HepG2 (cell line): ENCODE measurements at regions not wholly inside any gene's neighbourhood (a gene's known extent, or its start where the extent isn't known, plus 50 kb on each side); places are given as distances from the start of the nearest gene placed in this dataset.

ENCODE experiments used
- ATAC-seq: fragments of 200-7000 bp; cut with Tn5 transposase; 3 replicates; pipeline ENCODE4 v1.9.1; 2020; ENCODE audit warnings: mild to moderate bottlenecking, moderate library complexity
- BruUV-seq: library from RNA; stranded (reverse); fragments of 400-500 nt; replicated peaks from 2 replicates; lab custom pipeline; 2021; lab: Mats Ljungman, UMichigan
- CTCF ChIA-PET: fragments of 300-600 bp; formaldehyde crosslinking; extraction: SDS; loops from one replicate; lab custom pipeline; 2021; ENCODE audit warnings: low total read pairs, inconsistent platforms, low intra/inter-chr PET ratio; lab: Yijun Ruan, JAX
- POLR2A ChIA-PET: fragments of 350-600 bp; sonication (Branson Sonifier 250); formaldehyde crosslinking; loops from one replicate; lab custom pipeline; 2020; ENCODE audit warnings: antibody characterized with exemption, inconsistent platforms; lab: Yijun Ruan, JAX
- DNase-seq: peaks from one replicate; pipeline ENCODE4 v3.0.0-alpha.2; 2015; ENCODE audit warnings: low spot score
- FAIRE-seq: peaks from 3 replicates; lab custom pipeline; 2011; peaks lifted over from hg19 to GRCh38; lab: Jason Lieb, UNC
- H2AFZ ChIP-seq: one replicate; pipeline ENCODE4 v1.6.1; 2011; ENCODE audit warnings: low read length, inconsistent platforms
- H3K27ac ChIP-seq: fragments of 300-600 bp; 3 replicates; pipeline ENCODE4 v1.8.0; 2011; ENCODE audit warnings: mixed run types, mild to moderate bottlenecking, mixed read lengths, low read length, inconsistent platforms; ENCODE audit not compliant: insufficient read depth; ENCODE audit errors: extremely low read length
- H3K27me3 ChIP-seq, 2 experiments: fragments of 200-600 bp in 1 of 2; 2 replicates in 1 of 2; 3 replicates in 1 of 2; pipeline versions ENCODE4 v1.6.0 to v1.8.0; 2011; ENCODE audit warnings: low read length in 2 of 2, mild to moderate bottlenecking in 2 of 2, moderate library complexity in 2 of 2, inconsistent platforms in 1 of 2; ENCODE audit not compliant: insufficient read depth in 2 of 2, control insufficient read depth in 1 of 2
- H3K36me3 ChIP-seq, 2 experiments: fragments of 200-600 bp in 1 of 2; replicated peaks in 1 of 2; 2 replicates in 1 of 2; 3 replicates in 1 of 2; pipeline versions ENCODE4 v1.5.1 to v1.8.0; 2011; ENCODE audit warnings: low read length in 2 of 2, inconsistent platforms in 1 of 2; ENCODE audit not compliant: insufficient read depth in 2 of 2, control insufficient read depth in 1 of 2
- H3K4me1 ChIP-seq: 2 replicates; pipeline ENCODE4 v1.5.1; 2012; ENCODE audit warnings: low read length, inconsistent platforms; ENCODE audit not compliant: insufficient read depth
- H3K4me2 ChIP-seq: 2 replicates; pipeline ENCODE4 v1.6.0; 2011; ENCODE audit warnings: low read depth, low read length, inconsistent platforms
- H3K4me3 ChIP-seq, 3 experiments: fragments of 200-600 bp in 1 of 3; sonication (generic), shearing (Covaris generic) in 1 of 3; replicated peaks in 1 of 3; 2 replicates each; pipeline ENCODE4 v1.5.1; 2011 to 2016; ENCODE audit warnings: low read length in 3 of 3, inconsistent platforms in 2 of 3, low read depth in 2 of 3, mild to moderate bottlenecking in 2 of 3, control low read depth in 1 of 3, mixed read lengths in 1 of 3; ENCODE audit not compliant: insufficient read depth in 1 of 3
- H3K79me2 ChIP-seq: one replicate; pipeline ENCODE4 v1.6.1; 2011; ENCODE audit warnings: low read length, inconsistent platforms; ENCODE audit not compliant: insufficient read depth
- H3K9ac ChIP-seq: 2 replicates; pipeline ENCODE4 v1.6.0; 2011; ENCODE audit warnings: mild to moderate bottlenecking, low read depth, low read length, inconsistent platforms; ENCODE audit not compliant: insufficient read depth
- H3K9me3 ChIP-seq: 2 replicates; pipeline ENCODE4 v1.5.1; 2012; ENCODE audit warnings: mild to moderate bottlenecking, low read length
- H4K20me1 ChIP-seq: 2 replicates; pipeline ENCODE4 v1.6.0; 2011; ENCODE audit warnings: inconsistent platforms, mild to moderate bottlenecking, low read length, moderate library complexity; ENCODE audit not compliant: insufficient read depth
- STAG1 ChIP-seq: sonication (generic); formaldehyde crosslinking; IDR thresholded peaks from 2 replicates; pipeline ENCODE4 v1.4.0; 2020; ENCODE audit warnings: missing genetic modification reagents
- SUZ12 ChIP-seq: fragments of 150-350 bp; IDR thresholded peaks from 2 replicates; pipeline ENCODE4 v1.6.1; 2014; ENCODE audit warnings: low read depth, low read length
- WGBS: methylation state at CpG from one replicate; pipeline ENCODE4 v1.1.6; 2017; ENCODE audit warnings: low lambda C conversion rate; 5-methylcytosine and 5-hydroxymethylcytosine counted together
- in situ Hi-C: cut with HindIII; loops from 2 replicates; pipeline ENCODE4 v1.10.0; 2017; ENCODE audit warnings: low pct_unique_long_range_greater_than_20kb; ENCODE audit not compliant: extremely low pct_ligation_motif_present
- intact Hi-C: fragments of 100-400 bp; cut with micrococcal nuclease; formaldehyde crosslinking; loops from one replicate; pipeline ENCODE4 v1.10.0; 2022; ENCODE audit not compliant: unreplicated experiment
- TF ChIP-seq, protein P1 (sequence below), 2 experiments: sonication (generic) in 1 of 2; formaldehyde crosslinking in 1 of 2; IDR thresholded peaks; 2 replicates each; pipeline versions ENCODE4 v1.4.0 to v1.6.1; 2018 to 2020; ENCODE audit warnings: missing genetic modification reagents in 2 of 2, borderline replicate concordance in 1 of 2, low read depth in 1 of 2, mild to moderate bottlenecking in 1 of 2, missing biosample characterization in 1 of 2
- TF ChIP-seq, protein P2 (sequence below): sonication (generic); formaldehyde crosslinking; IDR thresholded peaks from 2 replicates; pipeline ENCODE4 v1.5.0; 2020; ENCODE audit warnings: mild to moderate bottlenecking, missing genetic modification reagents, moderate library complexity

DNA sequence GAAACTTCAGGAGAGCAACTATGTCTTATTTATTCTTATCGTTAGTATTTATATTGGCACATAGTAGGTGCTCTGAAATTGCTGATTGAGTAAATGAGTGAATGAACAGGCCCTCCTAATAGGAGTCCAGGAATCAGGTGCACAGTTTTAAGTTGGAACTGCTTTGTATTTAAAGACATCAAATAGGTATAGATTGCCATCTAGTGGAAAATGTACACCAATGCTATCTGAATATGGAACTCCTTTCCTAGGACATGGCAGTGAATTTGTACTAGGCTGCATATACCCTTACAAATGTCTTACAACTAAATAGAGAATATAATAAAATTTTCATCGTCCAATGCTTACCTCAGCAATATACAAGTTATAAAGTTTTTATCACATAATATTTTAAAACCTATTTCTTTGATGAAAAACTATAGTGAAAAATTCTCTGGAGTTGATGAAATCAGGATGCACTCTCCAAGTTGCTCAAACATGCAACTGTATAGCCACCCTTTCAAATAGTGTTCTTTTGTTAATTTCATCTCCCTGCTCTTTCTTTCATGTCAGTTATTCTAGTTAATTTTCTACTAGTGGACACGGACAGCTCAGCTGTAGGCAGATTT lies 318.9 kb upstream of the SYT4 start:
- H3K36me3 ChIP-seq = no peaks in the 10 kb centered on the region
- no peaks in the 10 kb centered on the region for H3K4me1 ChIP-seq
- H3K9me3 ChIP-seq = no peaks in the 10 kb centered on the region
- H4K20me1 ChIP-seq = no peaks in the 10 kb centered on the region
- intact Hi-C loops = loop anchor here (1.0 to 10.0 kb wide), 2 partner anchors 1541 to 1568 kb away; no protein-coding TSS in a partner anchor
- CTCF ChIA-PET = interaction anchor here (1.2 kb wide), 1 partner anchor 25 kb away, joined by 5 read pairs; no protein-coding TSS in a partner anchor
- no peaks in the 10 kb centered on the region for H3K27me3 ChIP-seq
- 0% methylated on average over 3 of the region's 3 CpGs for WGBS
- H3K4me2 ChIP-seq = no peak overlapping the region
- TF ChIP-seq SUZ12 = no peak
- TF ChIP-seq STAG1 (CRISPR knock-in tag) = peak; percentile 62
- TF ChIP-seq, protein P1, sequence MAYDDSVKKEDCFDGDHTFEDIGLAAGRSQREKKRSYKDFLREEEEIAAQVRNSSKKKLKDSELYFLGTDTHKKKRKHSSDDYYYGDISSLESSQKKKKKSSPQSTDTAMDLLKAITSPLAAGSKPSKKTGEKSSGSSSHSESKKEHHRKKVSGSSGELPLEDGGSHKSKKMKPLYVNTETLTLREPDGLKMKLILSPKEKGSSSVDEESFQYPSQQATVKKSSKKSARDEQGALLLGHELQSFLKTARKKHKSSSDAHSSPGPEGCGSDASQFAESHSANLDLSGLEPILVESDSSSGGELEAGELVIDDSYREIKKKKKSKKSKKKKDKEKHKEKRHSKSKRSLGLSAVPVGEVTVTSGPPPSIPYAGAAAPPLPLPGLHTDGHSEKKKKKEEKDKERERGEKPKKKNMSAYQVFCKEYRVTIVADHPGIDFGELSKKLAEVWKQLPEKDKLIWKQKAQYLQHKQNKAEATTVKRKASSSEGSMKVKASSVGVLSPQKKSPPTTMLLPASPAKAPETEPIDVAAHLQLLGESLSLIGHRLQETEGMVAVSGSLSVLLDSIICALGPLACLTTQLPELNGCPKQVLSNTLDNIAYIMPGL (CRISPR knock-in tag; IDR thresholded peaks at IDR 0.05; ENCODE audit: borderline replicate concordance in 1 of 2, low read depth in 1 of 2) = no peak
- TF ChIP-seq, protein P2, sequence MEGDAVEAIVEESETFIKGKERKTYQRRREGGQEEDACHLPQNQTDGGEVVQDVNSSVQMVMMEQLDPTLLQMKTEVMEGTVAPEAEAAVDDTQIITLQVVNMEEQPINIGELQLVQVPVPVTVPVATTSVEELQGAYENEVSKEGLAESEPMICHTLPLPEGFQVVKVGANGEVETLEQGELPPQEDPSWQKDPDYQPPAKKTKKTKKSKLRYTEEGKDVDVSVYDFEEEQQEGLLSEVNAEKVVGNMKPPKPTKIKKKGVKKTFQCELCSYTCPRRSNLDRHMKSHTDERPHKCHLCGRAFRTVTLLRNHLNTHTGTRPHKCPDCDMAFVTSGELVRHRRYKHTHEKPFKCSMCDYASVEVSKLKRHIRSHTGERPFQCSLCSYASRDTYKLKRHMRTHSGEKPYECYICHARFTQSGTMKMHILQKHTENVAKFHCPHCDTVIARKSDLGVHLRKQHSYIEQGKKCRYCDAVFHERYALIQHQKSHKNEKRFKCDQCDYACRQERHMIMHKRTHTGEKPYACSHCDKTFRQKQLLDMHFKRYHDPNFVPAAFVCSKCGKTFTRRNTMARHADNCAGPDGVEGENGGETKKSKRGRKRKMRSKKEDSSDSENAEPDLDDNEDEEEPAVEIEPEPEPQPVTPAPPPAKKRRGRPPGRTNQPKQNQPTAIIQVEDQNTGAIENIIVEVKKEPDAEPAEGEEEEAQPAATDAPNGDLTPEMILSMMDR (CRISPR knock-in tag) = peak; percentile 62
- TF ChIP-seq, all 625 proteins: peak for 2
- peak; percentile 84 for ATAC-seq
- FAIRE-seq = no peak
- POLR2A ChIA-PET = no interaction called here
- peak; percentile 13 for DNase-seq
- Histone ChIP-seq H3K9ac (no peak overlapping the region), H3K4me3 (no peak overlapping the region), H2AFZ (no peak overlapping the region), H3K79me2 (no peaks in the 10 kb centered on the region), H3K27ac (no peak overlapping the region)
- in situ Hi-C loops = loop anchor here (25.0 kb wide), 1 partner anchor 1309 kb away; no protein-coding TSS in a partner anchor
- BruUV-seq = no TSS peak
